ENCODE measurements at regions not wholly inside any gene's neighbourhood (a gene's known extent, or its start where the extent isn't known, plus 50 kb on each side); places are given as distances from the start of the nearest gene placed in this dataset.

DNA sequence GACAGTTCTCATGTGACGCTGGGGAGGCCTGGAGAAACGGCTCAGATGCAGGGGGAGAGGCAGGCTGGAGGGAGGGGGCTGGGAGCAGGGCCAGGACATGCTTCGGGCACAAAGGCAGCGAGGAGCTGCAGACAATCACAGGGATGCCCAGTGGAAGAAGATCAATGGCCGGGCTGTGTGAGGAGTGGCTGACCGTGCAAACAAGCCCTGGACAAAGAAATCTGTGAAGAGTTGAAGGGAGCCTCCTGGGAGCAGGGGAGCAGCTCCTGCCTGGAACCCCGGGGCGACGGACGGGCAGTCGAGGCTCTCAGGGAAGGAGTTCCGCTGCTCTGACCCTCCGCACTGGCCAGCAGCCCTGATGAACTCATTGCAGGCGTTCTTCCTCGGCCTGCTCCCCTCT is 126.7 kb upstream of the B3GAT1 start:
- no peak for DNase-seq

DNA sequence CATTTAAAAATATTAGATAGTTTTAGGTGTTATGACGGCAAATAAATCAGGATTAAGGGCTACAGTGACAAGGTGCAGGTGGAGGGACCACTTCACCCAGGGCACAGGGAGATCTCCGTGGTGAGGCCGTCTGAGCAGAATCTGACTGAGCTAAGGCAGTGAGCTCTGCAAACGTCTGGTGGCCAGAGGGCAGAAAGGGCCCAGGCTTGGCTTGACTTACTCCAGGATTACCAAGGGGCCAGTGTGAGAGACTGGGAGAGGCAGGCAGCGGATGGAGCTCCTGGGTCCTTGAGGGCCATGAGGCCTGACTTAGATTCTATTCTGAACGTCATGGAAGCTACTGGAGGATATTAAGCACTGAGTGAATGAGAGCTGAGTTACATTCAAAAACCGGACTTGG is 125.9 kb upstream of the B3GAT1 start:
- DNase-seq: no peak

DNA sequence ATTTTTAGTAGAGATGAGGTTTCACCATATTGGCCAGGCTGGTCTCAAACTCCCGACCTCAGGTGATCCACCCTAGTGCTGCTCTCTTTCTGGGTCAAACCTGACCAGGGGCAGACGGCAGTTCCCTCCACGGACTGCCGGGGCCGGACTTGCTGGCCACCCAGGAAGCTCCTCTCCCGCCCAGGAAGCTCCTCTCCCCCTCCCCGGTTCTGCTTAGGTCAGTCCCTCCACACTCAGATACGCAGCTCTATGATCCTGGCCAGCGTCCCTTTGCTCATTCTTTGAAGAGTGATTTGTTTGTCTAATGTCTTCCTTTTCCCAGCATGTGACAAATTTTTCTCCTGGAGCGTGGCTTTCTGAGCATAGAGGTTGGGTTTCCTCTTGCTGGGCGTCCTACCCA is 125.3 kb upstream of the B3GAT1 start:
- DNase-seq: no peak

DNA sequence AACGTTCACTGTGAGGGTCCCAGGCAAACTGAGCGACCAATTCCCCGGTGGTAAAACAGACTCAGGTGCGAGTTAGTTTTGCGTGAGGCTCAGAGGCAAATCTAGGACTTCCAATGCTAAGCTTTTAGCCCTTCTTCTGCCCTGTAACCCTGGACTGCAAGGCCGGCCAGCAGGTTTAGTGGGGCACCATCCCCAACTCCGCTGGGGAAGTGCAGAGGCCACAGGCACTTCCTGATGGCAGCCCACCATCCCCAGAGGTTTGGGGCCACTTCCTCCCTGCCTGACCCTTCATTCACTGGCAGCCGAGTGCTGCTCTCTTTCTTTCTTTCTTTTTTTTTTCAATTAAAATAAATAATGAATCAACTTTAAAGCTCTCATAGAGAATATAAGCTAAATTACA is 124.6 kb upstream of the B3GAT1 start:
- DNase-seq: no peak

DNA sequence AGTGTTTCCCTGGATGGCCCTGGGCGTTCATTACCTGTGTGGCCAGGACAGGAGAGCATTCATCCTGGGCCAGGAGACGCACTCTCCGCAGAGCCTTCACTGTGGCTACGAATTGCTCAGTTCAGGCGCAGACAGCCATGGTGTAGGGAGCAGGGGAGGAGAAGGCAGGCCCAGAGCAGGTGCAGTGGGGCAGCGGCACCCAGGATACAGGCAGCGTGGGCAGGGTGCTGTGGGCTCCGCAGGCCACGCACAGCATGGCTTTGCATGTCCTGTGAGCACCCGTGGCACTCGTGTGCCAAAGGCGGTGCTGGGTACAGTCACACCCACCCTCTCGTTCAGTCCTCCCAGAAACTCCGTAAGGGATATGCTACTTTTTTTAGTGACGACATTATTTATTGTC is 124.2 kb upstream of the B3GAT1 start:
- no peak for DNase-seq

GRCh38 chr11:134535029-134536025 is 123.3 kb upstream of the B3GAT1 start:
- DNase-seq: no peak

DNA sequence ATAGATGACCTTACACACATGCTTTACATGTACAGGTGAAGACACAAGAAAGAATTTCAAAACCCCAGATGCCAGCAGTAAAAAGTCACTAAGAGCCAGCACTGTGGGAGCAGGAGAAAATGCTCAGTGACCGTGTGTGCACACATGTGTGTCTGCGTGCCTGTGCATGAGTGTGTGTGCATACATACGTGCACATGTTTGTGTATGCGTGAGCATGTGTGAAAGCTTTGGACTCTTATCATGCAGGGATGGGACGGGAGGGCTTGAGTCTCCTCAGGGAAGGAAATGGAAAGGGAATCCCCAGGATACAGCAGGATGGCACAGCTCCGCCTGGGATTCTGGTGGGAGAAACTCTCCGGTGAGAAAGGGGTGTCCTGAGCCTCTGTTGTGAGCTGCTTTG is 121.5 kb upstream of the B3GAT1 start:
- DNase-seq: no peak

GRCh38 chr11:134532921-134533421 is 120.9 kb upstream of the B3GAT1 start:
- DNase-seq: no peak

DNA sequence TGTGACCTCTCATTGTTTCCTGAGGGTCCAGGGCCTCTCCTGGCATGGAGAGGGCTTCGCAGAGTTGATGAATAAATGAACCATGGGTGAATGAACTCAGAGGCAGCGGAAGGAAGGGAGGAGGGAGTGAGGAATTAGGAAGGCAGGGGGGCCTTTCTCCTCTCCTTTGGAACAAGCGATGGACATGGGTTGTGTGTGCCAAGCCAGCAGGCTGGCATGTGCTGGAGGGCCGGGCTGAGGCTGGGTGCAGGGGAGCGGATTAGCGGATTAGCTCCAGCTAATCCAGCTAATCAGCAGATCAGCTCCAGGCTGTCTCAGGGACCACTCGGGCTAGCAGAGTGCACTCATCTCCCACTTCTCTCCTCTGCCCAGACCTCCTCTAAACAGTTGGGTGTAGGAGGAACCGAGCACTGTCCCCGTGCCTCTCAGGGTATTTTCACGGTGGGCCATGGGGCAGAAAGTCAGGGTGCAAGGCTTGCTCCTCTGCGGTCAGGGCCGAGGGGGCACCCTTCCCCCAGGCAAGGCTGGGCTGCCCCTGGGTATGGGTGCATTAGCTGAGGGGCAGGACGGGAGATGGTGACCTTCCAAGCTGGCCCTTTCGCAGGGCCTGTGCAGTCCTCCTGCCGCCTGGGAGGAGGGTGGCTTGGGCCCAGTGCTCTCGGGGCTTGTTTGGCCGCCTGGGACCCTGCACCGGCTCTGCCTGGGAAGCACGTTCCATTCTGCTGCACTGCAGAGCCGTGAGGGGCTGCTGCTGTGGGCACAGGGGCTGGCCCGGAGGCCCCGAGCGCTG is 120.3 kb upstream of the B3GAT1 start:
- DNase-seq: no peak

- no peak for DNase-seq
These were observed 119.5 kb upstream of the B3GAT1 start for GRCh38 chr11:134531327-134532130.

DNA sequence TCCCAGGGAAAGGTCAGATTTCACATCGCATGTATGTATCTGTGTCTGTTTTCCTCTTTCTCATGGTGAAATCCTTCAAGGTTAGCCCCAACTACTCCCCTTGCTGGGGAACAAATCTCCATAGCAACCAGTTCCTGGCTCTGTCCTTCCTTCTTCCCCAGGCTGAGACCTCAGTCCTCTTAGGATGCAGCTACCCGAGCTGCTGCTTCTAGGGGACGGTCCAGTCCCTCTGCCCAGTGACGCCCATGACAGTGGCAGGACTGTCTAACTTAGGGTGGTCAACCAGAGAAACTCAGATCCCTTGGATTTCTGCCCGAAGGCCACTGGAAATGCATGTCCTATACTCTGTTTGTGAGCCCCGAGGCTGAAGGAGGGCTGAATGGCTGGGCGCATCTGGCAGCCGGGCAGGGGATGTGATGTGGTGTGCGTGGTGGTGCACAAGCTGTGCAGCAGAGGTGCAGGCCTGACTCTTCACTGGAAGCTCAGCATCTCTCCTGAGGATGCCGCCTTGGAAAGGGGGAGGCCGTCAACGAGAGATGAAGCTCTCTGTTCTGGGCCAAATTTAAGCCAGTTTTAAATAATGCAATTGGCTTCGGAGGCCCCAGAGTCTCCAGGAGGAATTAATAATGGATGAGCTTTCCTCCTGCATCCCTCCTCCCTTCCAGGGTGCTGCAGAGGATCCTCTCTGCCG is 118.7 kb upstream of the B3GAT1 start:
- no peak for DNase-seq

DNA sequence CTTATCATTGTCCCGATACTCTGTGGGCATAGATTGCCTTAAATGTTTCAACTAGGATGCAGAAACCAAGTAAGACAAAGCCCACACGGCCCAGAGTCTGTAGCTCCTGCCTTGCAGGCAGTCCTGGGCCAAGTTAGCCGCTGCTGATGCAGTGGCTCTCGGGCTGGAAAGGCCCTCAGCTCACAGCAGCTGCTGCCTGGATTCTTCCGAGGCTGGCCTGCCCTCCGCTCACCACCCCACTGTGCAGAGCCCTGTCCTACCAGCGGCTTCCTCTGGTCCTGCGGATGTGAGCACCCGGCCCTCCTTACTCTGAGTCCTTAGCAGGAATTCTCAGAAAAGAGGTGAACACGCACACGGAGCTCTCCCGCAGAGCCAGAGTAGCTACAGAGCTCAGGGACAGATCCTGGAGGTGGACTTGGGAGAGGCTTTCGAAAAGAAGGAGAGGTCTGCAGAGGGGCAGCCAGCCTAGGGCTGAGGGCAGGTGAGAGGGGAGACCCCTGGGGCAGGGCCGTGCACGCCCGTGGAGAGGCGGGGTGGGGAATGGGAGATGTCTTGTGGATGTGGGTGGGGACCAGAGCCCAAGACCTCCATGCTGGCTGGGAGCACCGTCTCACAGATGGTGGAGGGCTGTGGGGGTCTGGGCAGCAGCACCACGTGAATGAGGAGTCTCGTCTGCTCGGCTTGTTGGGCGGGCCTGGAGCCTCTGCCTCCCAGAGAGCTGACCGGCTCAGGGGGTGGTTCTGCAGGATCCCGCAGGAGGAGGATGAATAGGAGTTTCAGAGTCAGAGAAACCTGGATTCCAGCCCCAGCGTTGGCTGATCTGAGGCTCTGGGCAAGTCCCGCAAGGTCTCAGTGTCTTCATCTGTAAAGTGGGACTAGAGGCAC is 117.4 kb upstream of the B3GAT1 start:
- DNase-seq: no peak

DNA sequence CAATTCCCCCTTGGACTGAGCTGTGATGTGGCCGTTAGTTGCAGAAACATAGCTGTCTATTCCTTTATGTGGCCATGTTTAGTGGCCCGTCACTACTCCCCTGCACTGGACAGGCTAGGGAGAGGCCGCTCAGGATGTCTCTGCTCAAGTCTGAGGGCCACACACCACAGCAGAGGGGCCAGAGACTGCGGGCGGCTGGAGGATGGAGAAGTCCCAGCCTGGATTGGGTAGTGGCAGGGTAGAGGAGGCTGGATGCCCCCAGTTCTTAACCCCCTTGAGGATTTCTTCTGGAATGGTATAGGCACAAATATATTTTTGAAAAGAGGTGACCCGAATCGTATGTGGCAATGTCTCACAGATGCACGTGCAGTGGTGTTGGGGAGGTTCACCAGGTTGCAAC is 116.4 kb upstream of the B3GAT1 start:
- DNase-seq: no peak

GRCh38 chr11:134527382-134528243 is 115.6 kb upstream of the B3GAT1 start:
- DNase-seq: no peak

GRCh38 chr11:134524896-134525845 is 113.1 kb upstream of the B3GAT1 start:
- no peak for DNase-seq

DNA sequence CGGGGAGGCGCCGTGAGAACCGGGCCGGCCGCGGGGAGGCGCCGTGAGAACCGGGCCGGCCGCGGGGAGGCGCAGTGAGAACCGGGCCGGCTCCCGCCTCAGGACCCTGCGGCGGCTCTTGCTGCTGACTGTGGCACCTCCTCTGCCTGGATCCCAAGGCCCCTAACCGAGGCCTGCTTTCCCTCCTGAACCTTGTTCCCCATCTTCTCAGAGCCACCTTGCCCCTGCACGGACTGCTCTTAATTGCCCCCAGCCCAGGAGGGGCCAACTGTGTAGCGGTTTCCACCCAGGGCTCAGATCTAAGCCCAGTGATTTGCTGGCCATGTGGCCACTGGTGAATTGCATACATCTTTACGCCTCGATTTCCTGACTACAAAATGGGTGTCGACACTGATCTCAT is 112.2 kb upstream of the B3GAT1 start:
- DNase-seq: no peak

- no peak for DNase-seq
These were observed 110.9 kb upstream of the B3GAT1 start for GRCh38 chr11:134522782-134523570.

Data from OCI-M1 (cell line).